HG03457 (cell line): ENCODE measurements at regions not wholly inside any gene's neighbourhood (a gene's known extent, or its start where the extent isn't known, plus 50 kb on each side); places are given as distances from the start of the nearest gene placed in this dataset.

ENCODE experiments used
- ATAC-seq: cut with Tn5 transposase; IDR thresholded peaks from one replicate; pipeline ENCODE4 v1.9.1; 2021; ENCODE audit warnings: moderate number of reproducible peaks; ENCODE audit not compliant: unreplicated experiment

DNA sequence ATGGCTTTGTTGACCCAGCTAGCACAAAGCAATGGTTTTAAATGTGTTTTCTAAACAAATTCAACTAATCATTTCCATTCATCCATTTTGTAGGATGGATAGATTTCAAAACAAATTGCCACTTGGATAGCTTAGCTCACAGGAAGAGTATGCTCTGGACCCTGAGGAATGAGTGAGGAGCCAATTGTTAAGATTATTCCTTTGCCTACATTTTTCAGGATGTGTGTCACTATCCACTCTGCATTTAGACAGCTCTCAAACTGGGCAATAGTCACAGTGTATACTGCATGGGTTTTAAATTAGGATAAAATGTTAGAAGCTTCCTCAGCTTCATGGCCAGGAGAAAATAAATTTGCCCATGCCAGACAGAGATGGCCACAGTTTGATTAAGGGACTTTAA is 605.6 kb upstream of the TEX47 start:
- no peak for ATAC-seq

DNA sequence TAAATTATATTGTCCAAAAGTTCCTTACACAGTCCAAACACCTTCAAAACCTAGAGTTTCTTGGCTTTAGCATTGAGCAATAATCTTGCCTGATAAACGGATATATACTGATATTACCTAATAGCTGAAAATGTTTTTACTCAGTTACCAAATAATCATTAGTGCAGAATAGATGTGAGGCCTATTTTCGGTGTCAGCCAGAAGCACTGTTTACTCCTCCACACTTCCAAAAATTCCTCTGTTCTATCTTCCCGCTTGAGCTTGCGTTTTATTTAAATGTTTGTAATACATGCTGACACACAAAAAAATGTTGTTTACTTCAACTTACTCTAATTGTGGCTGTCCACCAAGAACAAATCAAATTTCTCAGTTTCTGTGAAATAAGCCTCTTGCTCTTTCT is 606.2 kb upstream of the TEX47 start:
- ATAC-seq, result no peak

DNA sequence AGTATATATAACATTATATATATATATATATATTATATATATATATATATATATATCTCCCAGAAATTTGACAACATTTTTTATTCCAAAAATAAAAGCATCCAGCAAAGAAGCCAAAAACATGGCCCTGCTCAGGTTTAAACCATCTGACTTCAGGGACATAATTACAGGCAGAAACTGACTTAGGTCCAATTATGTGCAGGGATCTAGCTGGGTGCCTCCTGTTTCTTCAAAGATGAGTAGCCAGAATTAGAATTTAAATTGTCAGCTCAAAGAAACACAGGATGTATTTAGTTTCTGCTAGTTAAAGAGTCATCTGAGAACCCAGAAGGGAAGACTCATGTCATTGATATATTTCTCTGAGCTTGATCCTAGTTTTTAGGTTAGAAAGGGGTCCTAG is 656.4 kb upstream of the TEX47 start:
- no peak for ATAC-seq

DNA sequence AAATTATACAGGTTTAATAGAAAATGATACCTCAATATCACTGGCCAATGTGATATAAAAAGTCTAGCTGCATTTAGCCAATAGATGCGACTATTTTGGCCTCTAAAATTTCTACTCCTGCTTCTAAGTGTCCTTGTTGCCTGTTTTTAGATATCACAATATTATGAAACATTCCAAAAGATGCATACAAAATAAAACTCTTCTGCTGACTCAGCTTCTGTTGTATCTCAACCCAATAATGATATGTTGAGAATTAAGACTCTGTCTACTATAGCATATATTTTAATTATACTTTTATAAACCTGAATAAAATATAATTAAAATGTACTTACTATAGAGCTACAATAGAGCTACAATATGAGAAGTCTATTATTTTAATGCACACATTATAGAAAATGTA is 661.0 kb upstream of the TEX47 start:
- ATAC-seq, result no peak

DNA sequence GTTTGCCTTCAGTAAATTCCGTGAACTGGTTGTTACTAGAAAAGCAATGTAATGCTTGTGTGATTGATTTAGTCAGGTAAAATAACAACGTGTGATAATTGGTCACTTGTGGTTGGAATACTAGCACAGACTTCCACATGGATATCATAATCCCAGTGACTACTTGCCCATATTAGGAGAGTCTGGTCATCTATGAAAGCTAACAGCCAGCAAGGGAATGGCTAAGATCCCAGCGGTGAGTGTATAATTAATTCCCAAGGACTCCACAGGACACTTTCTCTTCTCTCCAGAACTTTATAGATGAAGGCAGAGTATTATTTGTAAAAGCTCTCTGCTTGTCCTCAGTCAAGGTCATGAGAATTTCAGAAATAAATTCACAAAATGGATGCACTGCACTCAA is 662.6 kb upstream of the TEX47 start:
- no peak for ATAC-seq

DNA sequence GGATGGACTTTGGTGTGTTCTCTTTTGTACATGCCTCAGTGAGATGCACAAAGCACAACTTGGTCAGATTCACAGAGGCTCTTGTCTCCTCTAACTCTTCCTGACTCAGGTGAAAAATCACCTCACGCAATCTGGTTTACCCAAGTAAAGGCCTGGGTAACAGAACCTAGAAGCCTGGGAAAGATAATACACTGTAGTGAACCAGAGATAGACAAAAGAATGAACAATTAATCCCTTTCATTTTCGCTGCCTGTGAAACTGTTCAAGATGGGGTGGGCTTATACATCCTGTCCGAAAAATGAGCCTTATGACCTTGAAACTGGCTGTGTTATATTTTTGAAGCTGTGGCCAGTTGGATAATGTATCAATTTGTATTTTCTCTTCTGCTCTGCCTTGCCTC is 678.9 kb upstream of the TEX47 start:
- no peak for ATAC-seq

DNA sequence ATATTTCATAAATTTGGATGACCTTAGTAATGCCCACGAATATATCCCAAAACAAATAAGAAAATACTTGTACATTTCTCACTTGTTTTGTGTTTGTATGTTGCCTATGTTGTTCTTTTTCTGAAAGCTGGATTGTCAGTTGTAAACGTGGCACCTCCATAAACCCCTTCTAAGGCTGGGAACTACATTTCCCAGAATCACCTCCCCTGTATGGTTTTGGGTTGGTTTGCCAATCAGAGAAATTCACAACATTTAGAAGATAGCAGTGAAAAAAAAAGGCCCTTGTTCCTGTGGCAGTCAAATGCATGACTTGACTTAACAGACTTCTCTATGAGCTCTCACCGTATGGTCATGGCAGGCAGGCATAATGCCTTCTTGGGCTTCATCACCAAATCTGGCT is 676.3 kb upstream of the STEAP1 start:
- no peak for ATAC-seq

DNA sequence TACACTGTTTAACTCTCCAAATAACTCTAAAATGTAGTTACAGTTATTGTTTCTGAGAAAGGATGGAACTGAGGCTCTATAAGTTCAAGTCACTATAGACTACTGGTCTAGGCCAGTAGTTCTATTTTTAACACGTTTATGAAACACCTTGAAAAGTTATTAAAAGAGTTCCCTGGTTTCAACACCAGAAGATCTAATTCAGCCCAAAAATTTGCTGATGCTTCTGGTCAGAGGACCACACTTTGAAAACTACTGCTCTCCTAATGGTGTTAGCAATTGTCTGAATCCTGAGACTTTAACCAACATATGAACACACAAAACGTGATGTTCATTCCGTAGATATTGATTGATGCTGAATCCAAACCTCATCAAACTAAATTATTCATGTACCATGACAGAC is 658.6 kb upstream of the STEAP1 start:
- no peak for ATAC-seq

DNA sequence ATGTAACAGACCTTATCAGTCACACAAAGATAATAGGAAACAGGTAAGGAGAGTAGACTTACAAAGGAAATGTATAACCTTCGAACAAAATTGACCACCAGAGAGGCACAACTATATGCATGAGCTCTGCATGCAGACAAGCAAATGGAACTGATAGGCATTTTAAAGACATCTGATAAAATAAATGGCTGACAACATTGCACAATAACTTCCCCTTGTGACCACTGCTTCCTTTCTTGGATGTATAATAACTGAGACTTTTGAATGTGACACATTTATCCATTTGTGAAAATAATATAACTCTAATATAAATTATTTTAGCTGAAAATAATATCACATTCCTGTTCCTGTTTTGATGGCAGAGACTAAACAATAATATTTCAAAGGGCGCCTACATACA is 654.2 kb upstream of the STEAP1 start:
- no peak for ATAC-seq

DNA sequence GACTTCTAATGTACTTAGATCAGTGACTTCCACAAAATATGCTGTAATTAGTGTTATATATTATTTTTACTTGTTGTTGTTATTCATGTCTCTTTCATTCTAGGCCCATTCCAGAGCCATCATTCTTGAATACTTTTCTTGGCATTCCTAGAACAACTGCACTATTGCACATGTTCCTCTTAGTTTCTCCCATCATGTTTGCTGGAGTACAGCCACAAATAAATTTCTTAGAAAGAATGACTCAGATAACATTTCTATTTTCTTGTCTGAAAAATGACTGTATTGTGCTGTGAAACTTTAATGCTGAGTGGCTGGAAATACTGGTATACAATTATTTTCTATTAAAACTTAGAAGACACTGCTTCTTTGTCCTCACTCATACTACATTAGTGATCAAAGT is 651.0 kb upstream of the STEAP1 start:
- no peak for ATAC-seq

DNA sequence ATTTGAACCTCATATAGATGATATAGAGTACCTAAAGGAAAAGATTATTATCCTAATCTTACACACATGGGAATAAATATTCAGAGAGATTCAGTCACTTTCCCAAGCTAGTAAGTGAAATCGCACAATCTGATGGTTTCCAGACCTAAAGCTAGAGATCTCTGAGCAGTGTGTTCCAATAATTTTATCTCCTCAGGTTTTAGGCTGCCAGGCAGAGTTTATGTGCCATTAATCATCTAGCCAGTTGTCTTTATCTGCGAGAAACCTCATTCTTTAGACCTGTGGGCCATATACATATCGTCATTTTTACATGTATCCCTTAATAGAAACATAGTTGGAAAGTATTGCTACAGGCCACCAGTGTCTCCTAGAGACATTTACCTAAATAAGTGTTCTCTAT is 647.2 kb upstream of the STEAP1 start:
- no peak for ATAC-seq

DNA sequence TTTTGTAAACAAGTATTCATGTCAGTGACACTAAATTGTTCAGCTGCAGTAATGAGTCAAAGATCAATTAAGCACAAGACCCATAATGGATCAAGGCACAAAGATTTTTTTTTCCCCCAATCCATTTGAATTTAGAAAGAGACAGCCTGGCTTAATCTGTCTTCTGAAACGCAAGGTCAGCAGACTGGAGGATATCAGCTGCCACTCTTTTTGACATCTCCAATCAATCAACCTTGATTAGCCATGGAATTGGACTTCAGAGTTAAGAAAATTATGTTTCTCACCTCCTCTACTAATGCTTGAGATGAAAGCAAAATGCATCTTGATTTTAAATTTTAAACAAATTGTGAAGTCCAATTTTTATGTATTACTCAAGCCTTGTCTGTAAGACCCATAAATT is 642.4 kb upstream of the STEAP1 start:
- no peak for ATAC-seq

DNA sequence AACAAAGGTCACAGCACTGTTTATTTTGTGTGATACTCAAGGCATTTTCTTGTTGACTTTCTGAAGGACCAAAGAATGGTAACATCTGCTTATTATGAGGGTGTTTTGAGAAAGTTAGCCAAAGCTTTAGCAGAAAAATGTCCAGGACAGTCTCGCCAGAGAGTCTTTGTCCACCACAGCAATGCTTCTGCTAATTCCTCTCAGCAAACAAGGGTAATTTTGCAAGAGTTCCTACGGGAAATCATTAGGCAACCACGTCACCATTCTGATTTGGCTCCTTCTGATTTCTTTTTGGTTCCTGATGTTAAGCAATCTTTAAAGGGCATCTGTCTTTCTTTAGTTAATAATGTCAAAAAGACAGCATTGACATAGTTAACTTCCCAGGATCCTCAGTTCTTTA is 639.3 kb upstream of the STEAP1 start:
- no peak for ATAC-seq

DNA sequence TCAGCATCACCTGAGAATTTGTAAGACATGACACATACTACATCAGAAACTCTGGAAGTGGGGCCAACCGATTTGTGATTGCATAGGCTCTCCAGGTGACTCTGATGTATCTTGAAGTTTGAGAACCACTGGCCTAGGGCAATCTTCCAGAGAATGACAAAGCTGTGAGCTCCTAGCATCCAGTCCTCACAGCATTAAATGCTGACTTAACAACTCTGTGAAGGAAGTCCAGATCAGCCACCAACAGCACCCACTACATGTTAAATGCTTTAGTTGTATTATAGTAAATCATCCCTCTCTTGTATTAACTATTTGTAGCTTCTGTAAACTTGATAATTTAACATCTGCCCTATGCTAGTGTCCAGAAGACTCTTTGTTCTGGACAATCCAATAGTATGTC is 636.5 kb upstream of the STEAP1 start:
- ATAC-seq, result no peak

DNA sequence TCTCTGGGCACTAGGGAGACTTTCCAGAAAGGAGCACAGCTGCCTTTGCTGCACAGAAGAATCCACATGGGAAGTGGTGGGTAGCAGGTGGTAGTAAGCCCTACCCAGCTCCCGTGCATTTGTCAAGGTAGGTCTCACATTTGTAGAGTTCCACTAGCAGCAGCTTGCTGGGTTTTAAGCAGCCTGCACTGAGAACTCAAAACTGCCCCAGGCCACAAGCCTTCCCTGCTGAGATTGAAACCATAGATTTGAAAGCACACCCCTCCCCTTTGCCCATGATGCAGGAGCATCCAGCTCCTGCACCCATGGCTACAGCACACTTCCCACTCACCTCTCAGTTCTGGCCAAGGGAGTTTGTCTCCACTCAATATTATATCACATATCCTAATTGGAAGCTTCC is 604.5 kb upstream of the STEAP1 start:
- no peak for ATAC-seq

DNA sequence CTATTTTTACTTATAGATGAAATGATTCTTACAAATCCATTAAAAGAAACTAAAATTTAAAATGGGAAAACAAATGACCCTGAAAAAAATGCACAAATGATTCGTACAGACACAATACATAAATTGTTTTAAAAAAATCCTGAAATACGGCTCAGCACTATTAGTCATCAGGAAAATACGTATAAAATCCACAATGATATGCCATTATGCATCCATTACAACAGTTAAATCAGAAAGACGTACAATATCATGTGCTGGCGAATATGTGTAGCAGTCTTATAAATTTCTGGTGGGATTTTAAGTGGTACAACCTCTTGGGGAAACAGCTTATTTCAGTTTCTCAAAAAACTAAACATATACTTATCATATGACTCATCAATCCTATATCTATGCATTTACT is 600.1 kb upstream of the STEAP1 start:
- ATAC-seq, result no peak

DNA sequence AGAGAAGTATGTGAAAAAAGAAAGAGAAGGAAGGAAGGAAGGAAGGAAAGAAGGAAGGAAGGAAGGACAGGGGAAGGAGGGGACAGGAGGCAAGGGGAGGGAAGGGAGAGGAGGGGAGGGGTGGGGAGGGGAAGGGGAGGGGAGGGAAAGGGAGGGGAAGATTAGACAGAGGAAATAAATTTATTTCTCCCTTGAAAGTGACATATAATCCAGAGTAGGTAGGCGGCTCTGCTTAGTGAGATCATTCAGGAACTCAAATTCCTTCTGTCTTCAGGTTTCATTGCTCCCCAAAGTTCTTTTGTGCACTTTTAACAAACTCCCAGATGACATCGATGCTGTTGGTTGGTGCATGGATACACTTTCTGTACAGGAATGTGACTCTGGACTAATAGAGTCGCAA is 594.7 kb upstream of the STEAP1 start:
- ATAC-seq, result no peak

DNA sequence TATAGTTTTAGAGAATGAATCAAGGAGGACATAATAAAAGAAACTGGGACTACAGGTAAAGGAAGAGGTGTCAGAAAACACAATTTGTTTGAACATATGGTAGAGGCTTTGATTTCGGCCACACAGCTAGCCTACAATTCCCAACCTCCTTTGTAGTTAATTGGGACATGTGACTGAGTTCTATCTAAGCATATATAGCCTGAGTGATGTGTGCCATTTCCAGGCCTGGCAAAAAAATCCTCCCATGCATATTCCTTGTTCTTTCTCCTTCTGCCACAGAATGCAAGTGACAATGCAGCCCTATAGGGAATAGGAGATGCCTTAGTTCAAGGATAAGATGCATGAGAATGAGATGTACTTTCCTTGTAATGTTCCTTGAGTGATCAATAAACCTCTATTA is 590.7 kb upstream of the STEAP1 start:
- no peak for ATAC-seq

DNA sequence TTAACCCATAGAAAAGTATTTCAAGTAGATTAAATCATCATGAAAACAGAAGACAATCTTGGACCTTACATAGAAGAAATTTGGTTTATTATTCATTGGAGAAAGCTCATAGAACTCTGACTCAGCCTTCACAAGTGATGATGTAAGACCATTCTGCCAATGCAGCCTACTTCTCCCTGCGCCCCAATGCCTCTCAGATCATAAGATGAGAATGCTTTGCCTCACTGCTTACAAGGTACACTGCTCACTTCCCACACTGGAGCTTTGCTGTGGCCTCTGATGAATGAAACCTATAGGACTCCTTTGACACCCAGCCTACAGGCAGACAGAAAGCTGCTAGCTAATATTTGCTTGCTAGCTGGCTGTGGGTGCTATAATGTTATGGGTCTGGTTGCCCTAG is 569.4 kb upstream of the STEAP1 start:
- no peak for ATAC-seq

DNA sequence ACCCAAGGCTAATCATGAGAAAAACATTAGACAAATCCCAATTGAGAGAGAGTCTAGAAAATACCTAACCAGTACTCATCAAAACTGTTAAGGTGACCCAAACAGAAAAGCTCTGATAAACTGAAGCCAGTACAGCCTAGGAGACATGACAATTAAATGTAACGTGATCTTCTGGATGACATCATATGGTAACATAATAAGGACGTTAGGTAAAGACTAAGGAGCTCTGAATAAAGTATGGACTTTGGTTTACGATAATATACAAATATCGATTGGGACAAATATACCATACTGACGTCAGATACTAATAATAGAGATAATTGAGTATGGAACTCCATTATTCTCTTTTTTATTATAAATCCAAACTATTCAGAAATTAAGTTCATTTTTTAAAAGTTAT is 561.1 kb upstream of the STEAP1 start:
- no peak for ATAC-seq

DNA sequence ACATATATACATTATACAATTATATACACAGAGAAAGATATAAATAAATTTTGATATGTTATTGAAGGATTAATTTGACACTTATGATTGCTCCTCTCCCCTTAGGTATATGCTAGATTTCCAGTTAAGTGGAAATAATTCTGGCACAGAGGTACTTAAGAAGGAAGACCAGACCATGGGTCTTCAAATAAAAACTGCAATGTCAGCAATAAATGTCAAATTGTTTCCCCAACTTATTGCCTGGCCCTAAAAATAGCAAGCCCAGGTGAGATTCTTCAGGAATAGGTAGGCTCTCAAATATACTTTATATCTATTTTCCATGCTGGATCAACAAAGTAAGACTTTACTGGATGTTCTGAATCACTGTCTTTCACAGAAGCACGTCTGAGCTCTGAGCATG is 551.3 kb upstream of the STEAP1 start:
- no peak for ATAC-seq

DNA sequence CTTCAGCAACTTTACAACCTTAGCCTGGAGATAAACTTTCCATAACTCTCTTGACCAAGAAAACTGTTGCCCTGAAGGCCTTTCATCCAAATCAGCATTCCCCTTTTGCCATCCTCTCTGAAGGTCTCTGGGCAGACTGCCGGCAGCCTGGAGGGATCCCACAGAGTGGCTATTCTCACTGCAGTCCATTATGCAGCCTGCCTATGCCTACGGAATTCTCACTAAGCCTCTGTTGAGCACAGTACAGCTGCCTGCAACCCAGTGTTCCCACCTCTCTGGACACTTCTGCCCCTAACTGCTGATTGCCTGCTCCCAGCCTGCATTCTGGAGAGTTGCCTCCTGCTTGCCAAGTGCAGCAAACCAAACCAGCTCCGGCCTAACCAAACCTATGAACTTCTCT is 548.9 kb upstream of the STEAP1 start:
- ATAC-seq, result no peak

DNA sequence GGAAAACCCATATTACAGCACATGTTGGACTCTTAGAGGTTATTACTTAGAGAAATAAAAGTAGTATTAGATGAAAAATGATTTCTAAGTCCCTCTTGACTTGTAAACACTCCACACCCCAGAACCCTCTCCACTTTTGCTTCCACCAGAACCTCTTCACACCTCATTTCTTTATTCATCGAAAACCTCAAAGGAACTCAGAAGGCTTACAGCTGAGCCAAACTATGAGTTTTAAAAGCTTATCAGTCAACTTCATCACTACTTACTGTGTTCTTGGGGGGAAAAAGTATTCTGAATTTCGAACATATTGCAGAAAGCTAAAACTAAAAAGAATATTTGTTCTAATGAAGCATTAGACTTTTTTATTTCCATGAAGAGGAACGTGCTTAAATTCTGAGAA is 547.8 kb upstream of the STEAP1 start:
- no peak for ATAC-seq

DNA sequence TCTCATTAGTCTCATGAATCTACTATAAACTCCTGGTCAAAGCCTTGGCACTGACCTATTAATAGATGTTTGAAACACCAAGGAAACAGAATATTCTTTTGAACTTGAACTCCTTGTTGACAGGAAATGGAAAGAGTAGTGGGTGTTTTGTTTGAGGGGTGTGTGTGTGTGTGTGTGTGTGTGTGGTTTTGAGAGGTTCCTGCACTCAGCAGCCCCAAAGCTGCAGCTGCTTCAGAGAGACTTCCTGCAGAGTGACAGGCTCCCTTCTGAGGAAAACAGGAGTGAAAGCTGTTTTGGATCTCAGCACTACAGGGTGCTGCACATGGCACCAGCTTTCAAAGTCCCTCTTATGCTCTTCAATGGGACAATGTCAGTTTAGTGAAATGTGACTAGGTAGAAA is 546.5 kb upstream of the STEAP1 start:
- ATAC-seq, result no peak
